ENCODE measurements at regions not wholly inside any gene's neighbourhood (a gene's known extent, or its start where the extent isn't known, plus 50 kb on each side); places are given as distances from the start of the nearest gene placed in this dataset.
A peak's percentile ranks its signal among the peaks of the same experiment; 100 is the strongest.

- no peaks in the 10 kb centered on the region for H3K9me3 ChIP-seq (replicated peaks in 1 of 2; ENCODE audit: control insufficient read depth in 2 of 2, insufficient read depth in 1 of 2, low read depth in 1 of 2, low read length in 2 of 2)
- H3K4ac ChIP-seq (ENCODE audit: low read length): no peak overlapping the region
- H3K36me3 ChIP-seq (replicated peaks in 1 of 2; ENCODE audit: control insufficient read depth in 2 of 2, insufficient read depth in 2 of 2, low read length in 2 of 2): no peaks in the 10 kb centered on the region
- H3K9ac ChIP-seq (ENCODE audit: low read depth, low read length, poor library complexity): no peak overlapping the region
- no CpG with 5 or more reads among the region's 4 CpGs for WGBS, 2 donors (ENCODE audit: extremely low coverage in 2 of 2, insufficient read length in 2 of 2, insufficient replicate concordance in 1 of 2)
- H3K4me3 ChIP-seq (ENCODE audit: low read length in 2 of 2): no peak overlapping the region
- H3K27me3 ChIP-seq (ENCODE audit: control insufficient read depth in 3 of 3, insufficient read depth in 3 of 3, low read depth in 1 of 3, low read length in 3 of 3): no peaks in the 10 kb centered on the region
- H3K18ac ChIP-seq (ENCODE audit: low read length): no peak overlapping the region
- no peak overlapping the region for H4K91ac ChIP-seq (ENCODE audit: low read depth, low read length, poor library complexity)
- no peaks in the 10 kb centered on the region for H3K79me1 ChIP-seq (ENCODE audit: low read depth, low read length)
- H3K27ac ChIP-seq (replicated peaks; ENCODE audit: low read length): no peak overlapping the region
- no peak overlapping the region for H2BK15ac ChIP-seq (ENCODE audit: low read length)
- no peak overlapping the region for H3K14ac ChIP-seq (ENCODE audit: low read length)
- H2BK120ac ChIP-seq (ENCODE audit: low read depth, low read length): no peak overlapping the region
- no peak overlapping the region for H4K8ac ChIP-seq (ENCODE audit: low read depth, low read length)
- peaks cover 3 to 10% of the 10 kb centered on the region in 2 donors for H3K4me1 ChIP-seq (ENCODE audit: control insufficient read depth in 2 of 2, insufficient read depth in 1 of 2, low read depth in 1 of 2, low read length in 2 of 2)
- no peak overlapping the region for H2BK12ac ChIP-seq (ENCODE audit: low read length)
- DNase-seq (ENCODE audit: low spot score): no peak
- peak overlapping the region; percentile 36 for H2AFZ ChIP-seq (ENCODE audit: low read length)
- H2BK5ac ChIP-seq (ENCODE audit: low read length): no peak overlapping the region
- no peak overlapping the region for H3K23ac ChIP-seq (ENCODE audit: low read depth, low read length, poor library complexity)
- no peak overlapping the region for H2AK5ac ChIP-seq (ENCODE audit: low read depth, low read length)
- no peak overlapping the region for H3K4me2 ChIP-seq (ENCODE audit: insufficient read depth, low read length, poor library complexity, severe bottlenecking)
These were observed 405.0 kb downstream of the COG6 start for GRCh38 chr13:40060296-40061007.

DNA sequence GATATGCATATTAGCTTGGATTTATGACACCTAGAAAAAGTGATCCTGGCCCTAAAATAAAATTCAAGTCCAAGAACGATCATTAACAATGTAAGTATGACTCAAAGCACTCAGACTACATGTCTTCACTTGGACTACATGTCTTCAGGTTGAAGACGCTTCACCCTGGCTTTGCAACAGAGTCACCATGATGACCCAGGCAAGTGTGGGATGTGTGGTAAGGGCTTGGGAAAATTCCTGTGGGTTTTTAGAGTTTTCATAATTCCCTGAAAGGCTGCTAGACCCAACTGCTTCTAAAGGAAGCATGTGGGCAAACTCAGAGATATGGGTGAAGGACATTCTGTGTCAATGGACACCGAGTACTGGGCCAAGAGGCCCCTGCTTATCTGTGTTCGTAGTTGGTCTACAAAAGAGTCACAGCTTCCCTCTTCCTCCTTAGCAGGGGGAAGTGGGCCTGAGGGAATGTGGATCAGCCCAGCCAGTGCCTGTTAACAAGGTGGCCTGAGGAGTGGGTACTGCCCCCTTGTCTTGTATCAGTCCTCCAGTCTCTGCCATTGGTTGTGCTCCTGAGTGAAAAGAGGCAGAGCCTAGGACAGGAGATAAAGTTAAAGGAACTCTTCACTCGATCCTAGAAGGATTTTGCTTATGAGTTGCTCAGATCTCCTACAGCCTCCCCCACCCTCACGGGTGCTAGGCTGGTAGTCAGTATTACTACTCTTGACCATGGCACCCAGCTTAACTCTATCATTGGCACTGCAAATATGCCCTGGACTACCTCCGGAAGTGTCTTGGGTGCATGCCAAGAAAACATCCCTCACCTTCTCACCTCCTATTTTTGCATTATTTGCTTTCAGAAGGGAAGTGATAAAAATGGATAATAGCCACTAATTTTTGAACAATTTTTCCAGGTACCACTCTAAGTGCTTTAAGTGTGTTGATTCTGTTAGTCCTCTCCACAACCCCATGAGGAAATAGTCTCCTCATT lies 406.3 kb downstream of the COG6 start:
- WGBS, 2 donors (ENCODE audit: extremely low coverage in 2 of 2, insufficient read length in 2 of 2, insufficient replicate concordance in 1 of 2): no CpG with 5 or more reads among the region's 7 CpGs

DNA sequence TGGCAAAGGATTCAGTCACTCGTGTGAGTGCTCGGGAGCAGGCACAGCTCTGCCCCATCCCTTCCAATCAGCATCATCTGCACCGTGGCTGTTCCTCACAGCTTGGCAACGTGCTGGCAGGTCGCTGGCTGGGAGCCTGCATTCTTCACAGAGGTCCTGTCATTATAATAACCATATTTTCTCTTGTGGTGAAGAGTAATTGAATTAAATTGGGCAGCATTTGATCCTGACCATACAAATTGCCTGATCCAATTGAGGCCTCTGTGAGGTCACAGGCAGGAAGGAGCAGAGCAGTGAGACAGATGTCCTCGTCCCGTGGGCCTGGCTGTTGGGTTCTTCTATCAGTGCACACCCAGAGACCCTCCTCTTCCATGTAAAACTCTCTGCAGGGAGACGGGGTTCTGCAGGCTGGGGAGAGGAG lies 407.8 kb downstream of the COG6 start:
- H2BK12ac ChIP-seq (ENCODE audit: low read length): no peak overlapping the region
- no peak overlapping the region for H3K14ac ChIP-seq (ENCODE audit: low read length)
- no peak overlapping the region for H3K4me2 ChIP-seq (ENCODE audit: insufficient read depth, low read length, poor library complexity, severe bottlenecking)
- peaks cover 3 to 10% of the 10 kb centered on the region in 2 donors for H3K4me1 ChIP-seq (ENCODE audit: control insufficient read depth in 2 of 2, insufficient read depth in 1 of 2, low read depth in 1 of 2, low read length in 2 of 2)
- H2AFZ ChIP-seq (ENCODE audit: low read length): no peak overlapping the region
- H2BK15ac ChIP-seq (ENCODE audit: low read length): no peak overlapping the region
- WGBS, 2 donors (ENCODE audit: extremely low coverage in 2 of 2, insufficient read length in 2 of 2, insufficient replicate concordance in 1 of 2): no CpG with 5 or more reads among the region's 8 CpGs
- no peak overlapping the region for H3K9ac ChIP-seq (ENCODE audit: low read depth, low read length, poor library complexity)
- no peak overlapping the region for H2BK120ac ChIP-seq (ENCODE audit: low read depth, low read length)
- no peaks in the 10 kb centered on the region for H3K9me3 ChIP-seq (replicated peaks in 1 of 2; ENCODE audit: control insufficient read depth in 2 of 2, insufficient read depth in 1 of 2, low read depth in 1 of 2, low read length in 2 of 2)
- no peaks in the 10 kb centered on the region for H3K36me3 ChIP-seq (replicated peaks in 1 of 2; ENCODE audit: control insufficient read depth in 2 of 2, insufficient read depth in 2 of 2, low read length in 2 of 2)
- H3K79me1 ChIP-seq (ENCODE audit: low read depth, low read length): no peaks in the 10 kb centered on the region
- H3K27me3 ChIP-seq (ENCODE audit: control insufficient read depth in 3 of 3, insufficient read depth in 3 of 3, low read depth in 1 of 3, low read length in 3 of 3): no peaks in the 10 kb centered on the region
- H2AK5ac ChIP-seq (ENCODE audit: low read depth, low read length): no peak overlapping the region
- no peak overlapping the region for H3K23ac ChIP-seq (ENCODE audit: low read depth, low read length, poor library complexity)
- no peak for DNase-seq (ENCODE audit: low spot score)
- no peak overlapping the region for H4K8ac ChIP-seq (ENCODE audit: low read depth, low read length)
- no peak overlapping the region for H4K91ac ChIP-seq (ENCODE audit: low read depth, low read length, poor library complexity)
- H2BK5ac ChIP-seq (ENCODE audit: low read length): no peak overlapping the region
- no peak overlapping the region for H3K4ac ChIP-seq (ENCODE audit: low read length)
- H3K4me3 ChIP-seq (ENCODE audit: low read length in 2 of 2): no peak overlapping the region
- no peak overlapping the region for H3K18ac ChIP-seq (ENCODE audit: low read length)
- no peak overlapping the region for H3K27ac ChIP-seq (replicated peaks; ENCODE audit: low read length)

More for the DNA sequence above, 406.3 kb downstream of the COG6 start:
- H2BK15ac ChIP-seq (ENCODE audit: low read length): no peak overlapping the region
- no peak overlapping the region for H2BK5ac ChIP-seq (ENCODE audit: low read length)
- no peak overlapping the region for H2BK12ac ChIP-seq (ENCODE audit: low read length)
- H3K18ac ChIP-seq (ENCODE audit: low read length): no peak overlapping the region
- H3K4ac ChIP-seq (ENCODE audit: low read length): no peak overlapping the region
- no peaks in the 10 kb centered on the region for H3K9me3 ChIP-seq (replicated peaks in 1 of 2; ENCODE audit: control insufficient read depth in 2 of 2, insufficient read depth in 1 of 2, low read depth in 1 of 2, low read length in 2 of 2)
- no peak overlapping the region for H3K14ac ChIP-seq (ENCODE audit: low read length)
- H3K4me2 ChIP-seq (ENCODE audit: insufficient read depth, low read length, poor library complexity, severe bottlenecking): no peak overlapping the region
- no peak overlapping the region for H3K27ac ChIP-seq (replicated peaks; ENCODE audit: low read length)
- no peak for DNase-seq (ENCODE audit: low spot score)
- H2AFZ ChIP-seq (ENCODE audit: low read length): no peak overlapping the region
- H3K4me1 ChIP-seq (ENCODE audit: control insufficient read depth in 2 of 2, insufficient read depth in 1 of 2, low read depth in 1 of 2, low read length in 2 of 2): peaks cover 3 to 10% of the 10 kb centered on the region in 2 donors
- H3K79me1 ChIP-seq (ENCODE audit: low read depth, low read length): no peaks in the 10 kb centered on the region
- H3K4me3 ChIP-seq (ENCODE audit: low read length in 2 of 2): no peak overlapping the region
- no peak overlapping the region for H3K23ac ChIP-seq (ENCODE audit: low read depth, low read length, poor library complexity)
- no peak overlapping the region for H4K8ac ChIP-seq (ENCODE audit: low read depth, low read length)
- H2AK5ac ChIP-seq (ENCODE audit: low read depth, low read length): no peak overlapping the region
- no peak overlapping the region for H3K9ac ChIP-seq (ENCODE audit: low read depth, low read length, poor library complexity)
- H3K27me3 ChIP-seq (ENCODE audit: control insufficient read depth in 3 of 3, insufficient read depth in 3 of 3, low read depth in 1 of 3, low read length in 3 of 3): no peaks in the 10 kb centered on the region
- H3K36me3 ChIP-seq (replicated peaks in 1 of 2; ENCODE audit: control insufficient read depth in 2 of 2, insufficient read depth in 2 of 2, low read length in 2 of 2): no peaks in the 10 kb centered on the region
- H4K91ac ChIP-seq (ENCODE audit: low read depth, low read length, poor library complexity): no peak overlapping the region
- H2BK120ac ChIP-seq (ENCODE audit: low read depth, low read length): no peak overlapping the region

DNA sequence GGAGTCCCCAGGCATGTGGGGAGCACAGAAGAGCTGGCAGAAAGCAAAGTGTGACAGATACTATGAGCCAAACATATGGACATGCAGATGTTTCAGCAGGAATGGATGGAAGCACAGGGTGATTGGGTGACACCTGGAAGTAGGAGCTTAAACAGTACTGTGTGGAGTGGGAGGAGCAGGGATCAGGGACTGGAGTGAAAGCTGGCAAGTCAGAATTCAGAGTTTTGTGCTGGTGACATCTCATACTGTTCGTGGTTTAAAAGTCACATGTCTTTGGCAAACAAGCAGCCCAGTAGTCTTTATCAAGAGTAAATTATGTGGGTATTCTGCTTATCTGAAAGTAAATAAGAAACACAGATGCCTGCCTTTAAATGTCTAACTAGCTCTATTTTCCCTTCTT lies 408.2 kb downstream of the COG6 start:
- no peak overlapping the region for H2BK15ac ChIP-seq (ENCODE audit: low read length)
- H4K91ac ChIP-seq (ENCODE audit: low read depth, low read length, poor library complexity): no peak overlapping the region
- no peak overlapping the region for H3K9ac ChIP-seq (ENCODE audit: low read depth, low read length, poor library complexity)
- H3K36me3 ChIP-seq (replicated peaks in 1 of 2; ENCODE audit: control insufficient read depth in 2 of 2, insufficient read depth in 2 of 2, low read length in 2 of 2): no peaks in the 10 kb centered on the region
- DNase-seq (ENCODE audit: low spot score): no peak
- no peaks in the 10 kb centered on the region for H3K27me3 ChIP-seq (ENCODE audit: control insufficient read depth in 3 of 3, insufficient read depth in 3 of 3, low read depth in 1 of 3, low read length in 3 of 3)
- H3K9me3 ChIP-seq (replicated peaks in 1 of 2; ENCODE audit: control insufficient read depth in 2 of 2, insufficient read depth in 1 of 2, low read depth in 1 of 2, low read length in 2 of 2): no peaks in the 10 kb centered on the region
- H3K23ac ChIP-seq (ENCODE audit: low read depth, low read length, poor library complexity): no peak overlapping the region
- no peak overlapping the region for H3K27ac ChIP-seq (replicated peaks; ENCODE audit: low read length)
- H2AK5ac ChIP-seq (ENCODE audit: low read depth, low read length): no peak overlapping the region
- no peak overlapping the region for H3K14ac ChIP-seq (ENCODE audit: low read length)
- no peak overlapping the region for H4K8ac ChIP-seq (ENCODE audit: low read depth, low read length)
- WGBS, 2 donors (ENCODE audit: extremely low coverage in 2 of 2, insufficient read length in 2 of 2, insufficient replicate concordance in 1 of 2): no CpG with 5 or more reads among the region's 1 CpG
- H2BK5ac ChIP-seq (ENCODE audit: low read length): no peak overlapping the region
- H2BK12ac ChIP-seq (ENCODE audit: low read length): no peak overlapping the region
- no peak overlapping the region for H3K4me3 ChIP-seq (ENCODE audit: low read length in 2 of 2)
- no peaks in the 10 kb centered on the region for H3K79me1 ChIP-seq (ENCODE audit: low read depth, low read length)
- H3K4me1 ChIP-seq (ENCODE audit: control insufficient read depth in 2 of 2, insufficient read depth in 1 of 2, low read depth in 1 of 2, low read length in 2 of 2): peaks cover 3 to 10% of the 10 kb centered on the region in 2 donors
- no peak overlapping the region for H3K4me2 ChIP-seq (ENCODE audit: insufficient read depth, low read length, poor library complexity, severe bottlenecking)
- H3K18ac ChIP-seq (ENCODE audit: low read length): no peak overlapping the region
- no peak overlapping the region for H2BK120ac ChIP-seq (ENCODE audit: low read depth, low read length)
- H2AFZ ChIP-seq (ENCODE audit: low read length): no peak overlapping the region
- no peak overlapping the region for H3K4ac ChIP-seq (ENCODE audit: low read length)

Measured in neuronal stem cell (in vitro differentiated cells).